ENCODE measurements at regions not wholly inside any gene's neighbourhood (a gene's known extent, or its start where the extent isn't known, plus 50 kb on each side); places are given as distances from the start of the nearest gene placed in this dataset.

DNA sequence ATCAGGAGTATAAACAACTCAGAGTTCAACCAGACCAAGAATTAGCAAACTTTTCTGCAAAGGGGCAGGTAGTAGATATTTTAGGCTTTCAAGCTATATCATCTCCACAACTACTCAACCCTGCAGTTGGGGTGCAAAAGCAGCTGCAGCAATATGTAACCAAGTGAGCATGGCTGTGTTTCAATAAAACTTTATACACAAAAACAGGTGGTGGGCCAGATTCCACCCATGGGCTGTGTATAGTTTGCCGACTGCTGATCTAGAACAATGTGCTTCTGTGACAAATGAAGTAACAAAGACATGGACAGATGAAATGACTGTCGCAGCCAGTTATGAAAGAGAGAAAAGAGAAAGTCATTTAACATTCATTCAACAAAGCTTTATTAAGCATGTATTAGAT is 77.1 kb upstream of the DRD2 start:
- DNase-seq: no peak
- H2BK120ac ChIP-seq (ENCODE audit: low read depth, low read length): peak overlapping the region; percentile 70; the same call in 1 of the 2 replicates
- no peak overlapping the region for H2AFZ ChIP-seq (replicated peaks; ENCODE audit: low read length, poor library complexity)
- ChIA-PET POLR2A (ENCODE audit: unreplicated experiment) (no interaction called here), CTCF (interaction anchor here (1.4 to 1.6 kb wide), 2 partner anchors 178 to 180 kb away, joined by 3 to 4 read pairs; no protein-coding TSS in a partner anchor)
- H2BK20ac ChIP-seq (ENCODE audit: low read depth, low read length): no peak overlapping the region
- no peak overlapping the region for H3K23ac ChIP-seq (ENCODE audit: low read depth, low read length)
- dilution Hi-C loops (cut with HindIII; ENCODE audit: low sequenced_read_pairs, unreplicated experiment): no loop called here
- no peak overlapping the region for H3K4me3 ChIP-seq (ENCODE audit: insufficient read depth, low read depth, low read length)
- H3K79me1 ChIP-seq (ENCODE audit: low read depth in 1 of 2, low read length in 2 of 2): no peaks in the 10 kb centered on the region
- no peak overlapping the region for H3K56ac ChIP-seq (ENCODE audit: extremely low read depth, insufficient read depth, low read length)
- ATAC-seq (ENCODE audit: low read depth): no peak
- intact Hi-C loops (cut with micrococcal nuclease): no loop called here
- in situ Hi-C loops (cut with MboI; ENCODE audit: low sequenced_read_pairs): no loop called here
- H3K9me1 ChIP-seq (ENCODE audit: insufficient read depth, low read length): peaks cover 8% of the 10 kb centered on the region
- H2BK5ac ChIP-seq (ENCODE audit: low read depth, low read length, poor library complexity, severe bottlenecking): no peak overlapping the region
- no peak overlapping the region for H2AK9ac ChIP-seq (replicated peaks; ENCODE audit: low read depth, low read length, poor library complexity)
- H3K36me3 ChIP-seq (ENCODE audit: control insufficient read depth, insufficient read depth, low read length): no peaks in the 10 kb centered on the region
- no peak overlapping the region for H3K4me2 ChIP-seq (ENCODE audit: low read depth, low read length)
- no peak overlapping the region for H4K91ac ChIP-seq (ENCODE audit: insufficient read depth, low read depth, low read length)
- no CpG with 5 or more reads among the region's 2 CpGs for WGBS, 2 experiments (ENCODE audit: extremely low coverage in 2 of 2, insufficient read length in 1 of 2)
- no peak overlapping the region for H3K9ac ChIP-seq (ENCODE audit: low read depth, low read length)
- BruUV-seq (replicated peaks): no TSS peak
- no peak overlapping the region for H2BK15ac ChIP-seq (ENCODE audit: low read depth, low read length)
- no peak for TF ChIP-seq RAD21 (IDR thresholded peaks at IDR 0.05; ENCODE audit: low read length)
- TF ChIP-seq FOS (IDR thresholded peaks at IDR 0.05; ENCODE audit: low read depth, low read length): no peak
- no peak for TF ChIP-seq RCOR1 (IDR thresholded peaks at IDR 0.05; ENCODE audit: insufficient replicate concordance, low read length)
- TF ChIP-seq, protein P1, sequence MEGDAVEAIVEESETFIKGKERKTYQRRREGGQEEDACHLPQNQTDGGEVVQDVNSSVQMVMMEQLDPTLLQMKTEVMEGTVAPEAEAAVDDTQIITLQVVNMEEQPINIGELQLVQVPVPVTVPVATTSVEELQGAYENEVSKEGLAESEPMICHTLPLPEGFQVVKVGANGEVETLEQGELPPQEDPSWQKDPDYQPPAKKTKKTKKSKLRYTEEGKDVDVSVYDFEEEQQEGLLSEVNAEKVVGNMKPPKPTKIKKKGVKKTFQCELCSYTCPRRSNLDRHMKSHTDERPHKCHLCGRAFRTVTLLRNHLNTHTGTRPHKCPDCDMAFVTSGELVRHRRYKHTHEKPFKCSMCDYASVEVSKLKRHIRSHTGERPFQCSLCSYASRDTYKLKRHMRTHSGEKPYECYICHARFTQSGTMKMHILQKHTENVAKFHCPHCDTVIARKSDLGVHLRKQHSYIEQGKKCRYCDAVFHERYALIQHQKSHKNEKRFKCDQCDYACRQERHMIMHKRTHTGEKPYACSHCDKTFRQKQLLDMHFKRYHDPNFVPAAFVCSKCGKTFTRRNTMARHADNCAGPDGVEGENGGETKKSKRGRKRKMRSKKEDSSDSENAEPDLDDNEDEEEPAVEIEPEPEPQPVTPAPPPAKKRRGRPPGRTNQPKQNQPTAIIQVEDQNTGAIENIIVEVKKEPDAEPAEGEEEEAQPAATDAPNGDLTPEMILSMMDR (conservative IDR thresholded peaks at IDR 0.05; ENCODE audit: low read depth, low read length): no peak
- TF ChIP-seq CEBPB (IDR thresholded peaks at IDR 0.05; ENCODE audit: low read depth, low read length): no peak
- no peak for TF ChIP-seq CHD1 (IDR thresholded peaks at IDR 0.05; ENCODE audit: low read depth, low read length)
- TF ChIP-seq, protein P2, sequence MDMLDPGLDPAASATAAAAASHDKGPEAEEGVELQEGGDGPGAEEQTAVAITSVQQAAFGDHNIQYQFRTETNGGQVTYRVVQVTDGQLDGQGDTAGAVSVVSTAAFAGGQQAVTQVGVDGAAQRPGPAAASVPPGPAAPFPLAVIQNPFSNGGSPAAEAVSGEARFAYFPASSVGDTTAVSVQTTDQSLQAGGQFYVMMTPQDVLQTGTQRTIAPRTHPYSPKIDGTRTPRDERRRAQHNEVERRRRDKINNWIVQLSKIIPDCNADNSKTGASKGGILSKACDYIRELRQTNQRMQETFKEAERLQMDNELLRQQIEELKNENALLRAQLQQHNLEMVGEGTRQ (IDR thresholded peaks at IDR 0.05; ENCODE audit: low read depth, low read length): no peak
- no peak for TF ChIP-seq SMC3 (IDR thresholded peaks at IDR 0.05; ENCODE audit: low read depth, low read length)
- no peak for TF ChIP-seq RFX5 (IDR thresholded peaks at IDR 0.05; ENCODE audit: low read depth, low read length)
- TF ChIP-seq, protein P3, sequence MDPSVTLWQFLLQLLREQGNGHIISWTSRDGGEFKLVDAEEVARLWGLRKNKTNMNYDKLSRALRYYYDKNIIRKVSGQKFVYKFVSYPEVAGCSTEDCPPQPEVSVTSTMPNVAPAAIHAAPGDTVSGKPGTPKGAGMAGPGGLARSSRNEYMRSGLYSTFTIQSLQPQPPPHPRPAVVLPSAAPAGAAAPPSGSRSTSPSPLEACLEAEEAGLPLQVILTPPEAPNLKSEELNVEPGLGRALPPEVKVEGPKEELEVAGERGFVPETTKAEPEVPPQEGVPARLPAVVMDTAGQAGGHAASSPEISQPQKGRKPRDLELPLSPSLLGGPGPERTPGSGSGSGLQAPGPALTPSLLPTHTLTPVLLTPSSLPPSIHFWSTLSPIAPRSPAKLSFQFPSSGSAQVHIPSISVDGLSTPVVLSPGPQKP (IDR thresholded peaks at IDR 0.05; ENCODE audit: borderline replicate concordance, low read depth, low read length): no peak
- peaks cover 4% of the 10 kb centered on the region; the same call in 1 of the 2 replicates for H3K4me1 ChIP-seq (ENCODE audit: control insufficient read depth, insufficient read depth, low read length)
- H4K20me1 ChIP-seq (ENCODE audit: insufficient read depth, low read length): no peaks in the 10 kb centered on the region
- no peak overlapping the region for H4K5ac ChIP-seq (ENCODE audit: low read depth, low read length)
- no peak overlapping the region for H3K4ac ChIP-seq (ENCODE audit: low read depth, low read length)
- no peak overlapping the region for H3K14ac ChIP-seq (replicated peaks; ENCODE audit: low read depth, low read length)
- H4K8ac ChIP-seq (ENCODE audit: low read depth in 2 of 2, low read length in 2 of 2): no peak overlapping the region
- no peak overlapping the region for H3K27ac ChIP-seq (ENCODE audit: insufficient read depth, low read length)
- H2AK5ac ChIP-seq (ENCODE audit: low read depth, low read length): no peak overlapping the region
- H3K27me3 ChIP-seq (ENCODE audit: control insufficient read depth, insufficient read depth, low read length): peaks cover 9% of the 10 kb centered on the region; the same call in 1 of the 2 replicates
- H3K18ac ChIP-seq (ENCODE audit: low read depth, low read length): no peak overlapping the region
- no peaks in the 10 kb centered on the region for H3K9me3 ChIP-seq (ENCODE audit: control insufficient read depth, insufficient read depth, low read length)

Data from IMR-90 (cell line).